ENCODE measurements at regions not wholly inside any gene's neighbourhood (a gene's known extent, or its start where the extent isn't known, plus 50 kb on each side); places are given as distances from the start of the nearest gene placed in this dataset.

DNA sequence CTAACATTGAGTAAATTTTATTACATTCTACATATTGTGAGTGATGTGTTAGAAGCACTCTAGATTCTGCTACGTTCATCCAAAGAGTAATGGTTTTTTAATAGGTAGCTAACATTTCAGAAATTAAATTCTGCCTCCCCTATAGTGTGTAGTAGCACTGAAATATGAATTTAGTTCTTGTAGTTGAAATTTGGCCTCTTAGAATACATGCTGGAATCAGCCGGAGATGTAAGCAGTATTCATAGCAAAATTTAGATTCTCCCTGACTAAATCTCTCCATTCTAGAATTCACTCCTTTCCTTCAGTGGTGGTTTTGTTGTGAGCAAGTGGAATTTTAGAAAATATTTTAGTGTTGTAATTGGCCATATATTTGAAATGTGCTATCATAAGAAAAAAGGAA lies 799.9 kb upstream of the CDH10 start (continued):
- TF ChIP-seq, protein P1, sequence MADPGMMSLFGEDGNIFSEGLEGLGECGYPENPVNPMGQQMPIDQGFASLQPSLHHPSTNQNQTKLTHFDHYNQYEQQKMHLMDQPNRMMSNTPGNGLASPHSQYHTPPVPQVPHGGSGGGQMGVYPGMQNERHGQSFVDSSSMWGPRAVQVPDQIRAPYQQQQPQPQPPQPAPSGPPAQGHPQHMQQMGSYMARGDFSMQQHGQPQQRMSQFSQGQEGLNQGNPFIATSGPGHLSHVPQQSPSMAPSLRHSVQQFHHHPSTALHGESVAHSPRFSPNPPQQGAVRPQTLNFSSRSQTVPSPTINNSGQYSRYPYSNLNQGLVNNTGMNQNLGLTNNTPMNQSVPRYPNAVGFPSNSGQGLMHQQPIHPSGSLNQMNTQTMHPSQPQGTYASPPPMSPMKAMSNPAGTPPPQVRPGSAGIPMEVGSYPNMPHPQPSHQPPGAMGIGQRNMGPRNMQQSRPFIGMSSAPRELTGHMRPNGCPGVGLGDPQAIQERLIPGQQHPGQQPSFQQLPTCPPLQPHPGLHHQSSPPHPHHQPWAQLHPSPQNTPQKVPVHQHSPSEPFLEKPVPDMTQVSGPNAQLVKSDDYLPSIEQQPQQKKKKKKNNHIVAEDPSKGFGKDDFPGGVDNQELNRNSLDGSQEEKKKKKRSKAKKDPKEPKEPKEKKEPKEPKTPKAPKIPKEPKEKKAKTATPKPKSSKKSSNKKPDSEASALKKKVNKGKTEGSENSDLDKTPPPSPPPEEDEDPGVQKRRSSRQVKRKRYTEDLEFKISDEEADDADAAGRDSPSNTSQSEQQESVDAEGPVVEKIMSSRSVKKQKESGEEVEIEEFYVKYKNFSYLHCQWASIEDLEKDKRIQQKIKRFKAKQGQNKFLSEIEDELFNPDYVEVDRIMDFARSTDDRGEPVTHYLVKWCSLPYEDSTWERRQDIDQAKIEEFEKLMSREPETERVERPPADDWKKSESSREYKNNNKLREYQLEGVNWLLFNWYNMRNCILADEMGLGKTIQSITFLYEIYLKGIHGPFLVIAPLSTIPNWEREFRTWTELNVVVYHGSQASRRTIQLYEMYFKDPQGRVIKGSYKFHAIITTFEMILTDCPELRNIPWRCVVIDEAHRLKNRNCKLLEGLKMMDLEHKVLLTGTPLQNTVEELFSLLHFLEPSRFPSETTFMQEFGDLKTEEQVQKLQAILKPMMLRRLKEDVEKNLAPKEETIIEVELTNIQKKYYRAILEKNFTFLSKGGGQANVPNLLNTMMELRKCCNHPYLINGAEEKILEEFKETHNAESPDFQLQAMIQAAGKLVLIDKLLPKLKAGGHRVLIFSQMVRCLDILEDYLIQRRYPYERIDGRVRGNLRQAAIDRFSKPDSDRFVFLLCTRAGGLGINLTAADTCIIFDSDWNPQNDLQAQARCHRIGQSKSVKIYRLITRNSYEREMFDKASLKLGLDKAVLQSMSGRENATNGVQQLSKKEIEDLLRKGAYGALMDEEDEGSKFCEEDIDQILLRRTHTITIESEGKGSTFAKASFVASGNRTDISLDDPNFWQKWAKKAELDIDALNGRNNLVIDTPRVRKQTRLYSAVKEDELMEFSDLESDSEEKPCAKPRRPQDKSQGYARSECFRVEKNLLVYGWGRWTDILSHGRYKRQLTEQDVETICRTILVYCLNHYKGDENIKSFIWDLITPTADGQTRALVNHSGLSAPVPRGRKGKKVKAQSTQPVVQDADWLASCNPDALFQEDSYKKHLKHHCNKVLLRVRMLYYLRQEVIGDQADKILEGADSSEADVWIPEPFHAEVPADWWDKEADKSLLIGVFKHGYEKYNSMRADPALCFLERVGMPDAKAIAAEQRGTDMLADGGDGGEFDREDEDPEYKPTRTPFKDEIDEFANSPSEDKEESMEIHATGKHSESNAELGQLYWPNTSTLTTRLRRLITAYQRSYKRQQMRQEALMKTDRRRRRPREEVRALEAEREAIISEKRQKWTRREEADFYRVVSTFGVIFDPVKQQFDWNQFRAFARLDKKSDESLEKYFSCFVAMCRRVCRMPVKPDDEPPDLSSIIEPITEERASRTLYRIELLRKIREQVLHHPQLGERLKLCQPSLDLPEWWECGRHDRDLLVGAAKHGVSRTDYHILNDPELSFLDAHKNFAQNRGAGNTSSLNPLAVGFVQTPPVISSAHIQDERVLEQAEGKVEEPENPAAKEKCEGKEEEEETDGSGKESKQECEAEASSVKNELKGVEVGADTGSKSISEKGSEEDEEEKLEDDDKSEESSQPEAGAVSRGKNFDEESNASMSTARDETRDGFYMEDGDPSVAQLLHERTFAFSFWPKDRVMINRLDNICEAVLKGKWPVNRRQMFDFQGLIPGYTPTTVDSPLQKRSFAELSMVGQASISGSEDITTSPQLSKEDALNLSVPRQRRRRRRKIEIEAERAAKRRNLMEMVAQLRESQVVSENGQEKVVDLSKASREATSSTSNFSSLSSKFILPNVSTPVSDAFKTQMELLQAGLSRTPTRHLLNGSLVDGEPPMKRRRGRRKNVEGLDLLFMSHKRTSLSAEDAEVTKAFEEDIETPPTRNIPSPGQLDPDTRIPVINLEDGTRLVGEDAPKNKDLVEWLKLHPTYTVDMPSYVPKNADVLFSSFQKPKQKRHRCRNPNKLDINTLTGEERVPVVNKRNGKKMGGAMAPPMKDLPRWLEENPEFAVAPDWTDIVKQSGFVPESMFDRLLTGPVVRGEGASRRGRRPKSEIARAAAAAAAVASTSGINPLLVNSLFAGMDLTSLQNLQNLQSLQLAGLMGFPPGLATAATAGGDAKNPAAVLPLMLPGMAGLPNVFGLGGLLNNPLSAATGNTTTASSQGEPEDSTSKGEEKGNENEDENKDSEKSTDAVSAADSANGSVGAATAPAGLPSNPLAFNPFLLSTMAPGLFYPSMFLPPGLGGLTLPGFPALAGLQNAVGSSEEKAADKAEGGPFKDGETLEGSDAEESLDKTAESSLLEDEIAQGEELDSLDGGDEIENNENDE (IDR thresholded peaks at IDR 0.05; ENCODE audit: insufficient replicate concordance, low read length): peak; percentile 19
- TF ChIP-seq POLR2A (IDR thresholded peaks at IDR 0.05; ENCODE audit: control extremely low read depth in 1 of 2, low read depth in 2 of 2, low read length in 2 of 2) (peak in 1 of 2 experiments; percentile 49; a peak in 1 of 3 replicates), POLR2AphosphoS5 (IDR thresholded peaks at IDR 0.05; ENCODE audit: low read depth, low read length) (peak; percentile 54; the same call in 1 of the 2 replicates), TAF7 (optimal IDR thresholded peaks at IDR 0.05; ENCODE audit: borderline replicate concordance, low read depth, low read length) (peak; percentile 93), CEBPB (IDR thresholded peaks at IDR 0.05; ENCODE audit: low read depth, low read length) (no peak)
- TF ChIP-seq, protein P2, sequence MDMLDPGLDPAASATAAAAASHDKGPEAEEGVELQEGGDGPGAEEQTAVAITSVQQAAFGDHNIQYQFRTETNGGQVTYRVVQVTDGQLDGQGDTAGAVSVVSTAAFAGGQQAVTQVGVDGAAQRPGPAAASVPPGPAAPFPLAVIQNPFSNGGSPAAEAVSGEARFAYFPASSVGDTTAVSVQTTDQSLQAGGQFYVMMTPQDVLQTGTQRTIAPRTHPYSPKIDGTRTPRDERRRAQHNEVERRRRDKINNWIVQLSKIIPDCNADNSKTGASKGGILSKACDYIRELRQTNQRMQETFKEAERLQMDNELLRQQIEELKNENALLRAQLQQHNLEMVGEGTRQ (IDR thresholded peaks at IDR 0.05; ENCODE audit: low read length): no peak

All from H1 (cell line).